ENCODE measurements at regions not wholly inside any gene's neighbourhood (a gene's known extent, or its start where the extent isn't known, plus 50 kb on each side); places are given as distances from the start of the nearest gene placed in this dataset.
"Not testable (repeated sequence)": the region's sequence is repeated elsewhere in the genome, so short reads cannot be mapped to it uniquely, and the experiment has no call there.

- no peak for DNase-seq (ENCODE audit: low read depth)
Observed at GRCh38 chr3:159216311-159216710, 414.5 kb downstream of the MFSD1 start.

DNA sequence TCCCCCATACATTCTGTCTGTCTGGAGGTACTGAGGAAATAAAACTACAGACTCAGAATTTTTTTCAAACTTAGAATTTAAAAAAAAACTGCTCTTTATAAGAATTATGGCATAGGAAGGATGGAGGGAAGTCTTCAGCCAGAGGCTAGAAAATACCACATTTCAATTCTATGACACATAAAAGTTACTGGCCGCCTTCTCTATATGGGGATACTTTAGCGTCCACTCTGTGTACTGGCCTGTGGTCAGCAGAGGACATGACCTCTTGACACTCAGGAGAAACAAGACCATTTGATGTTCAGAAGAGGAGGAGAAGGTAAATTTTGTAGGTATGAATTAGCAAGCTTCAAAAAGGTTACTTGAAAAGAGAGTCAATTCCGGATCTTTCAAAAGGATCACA lies 417.4 kb downstream of the MFSD1 start:
- DNase-seq (ENCODE audit: low read depth): no peak

- no peak for DNase-seq (ENCODE audit: low read depth)
Observed at GRCh38 chr3:159221335-159221734, 419.5 kb downstream of the MFSD1 start.

GRCh38 chr3:159229116-159229680 lies 427.3 kb downstream of the MFSD1 start:
- DNase-seq (ENCODE audit: low read depth): no peak

DNA sequence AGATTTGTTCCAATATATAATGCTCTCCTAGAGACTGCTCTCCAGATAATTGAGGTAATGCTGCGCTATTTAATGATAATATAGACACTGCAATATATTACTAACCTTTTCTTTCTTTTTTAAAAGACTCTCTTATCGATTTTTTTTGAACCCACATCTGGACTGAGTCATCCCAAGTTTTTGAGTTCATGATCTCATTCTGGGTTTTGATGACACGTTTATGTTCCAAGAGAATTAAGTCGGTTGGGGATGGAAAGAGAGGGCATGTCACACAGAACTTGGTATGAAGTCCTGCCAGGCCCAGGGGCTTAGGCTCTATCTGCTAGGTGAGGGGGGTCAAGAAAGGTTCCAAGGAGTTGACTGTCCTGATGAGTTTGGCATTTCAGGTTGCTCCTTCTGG lies 431.1 kb downstream of the MFSD1 start:
- peak; percentile 26 for DNase-seq (ENCODE audit: low read depth)

DNA sequence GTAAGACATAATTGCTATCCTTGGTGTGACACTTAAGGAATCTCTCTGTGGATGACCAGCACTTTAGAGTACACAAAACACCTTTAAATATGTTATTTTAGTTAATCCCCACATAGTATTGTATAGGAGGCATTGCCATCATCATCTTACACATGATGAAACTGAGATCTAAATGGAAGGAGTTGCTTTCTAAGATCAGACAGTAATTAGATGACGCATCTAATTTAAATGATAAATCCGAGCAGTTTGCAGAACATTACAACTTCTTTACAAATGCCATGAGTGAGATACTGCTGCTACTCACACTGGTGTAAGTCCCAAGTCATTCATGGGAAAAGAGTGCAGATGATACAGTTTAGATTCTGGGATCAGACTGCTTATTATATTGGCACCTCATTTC lies 431.9 kb downstream of the MFSD1 start:
- DNase-seq (ENCODE audit: low read depth): no peak

- peak; percentile 81 for DNase-seq (ENCODE audit: low read depth)
Observed at GRCh38 chr3:159234306-159234705, 432.5 kb downstream of the MFSD1 start.

DNA sequence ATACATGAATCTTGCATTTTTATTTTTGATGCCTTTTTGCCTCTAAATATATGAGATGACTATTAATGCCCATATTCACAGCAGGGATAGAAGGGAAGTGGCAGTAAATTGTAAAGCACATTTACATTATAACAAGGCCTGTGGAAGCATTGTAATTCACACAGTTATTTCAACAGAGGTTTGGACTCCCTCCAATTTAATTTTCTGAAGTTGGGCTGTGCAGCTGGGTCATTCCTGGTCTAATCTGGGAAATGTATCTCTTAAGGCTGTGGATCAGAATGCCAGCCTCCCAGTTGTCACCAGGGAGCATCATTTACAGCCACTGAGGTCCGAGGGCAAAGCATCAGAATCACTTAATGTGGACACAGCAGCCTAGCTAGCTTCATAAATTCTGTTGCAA lies 434.5 kb downstream of the MFSD1 start:
- peak; percentile 64 for DNase-seq (ENCODE audit: low read depth)

- DNase-seq (ENCODE audit: low read depth): peak; percentile 63
Observed at GRCh38 chr3:159237226-159237625, 435.4 kb downstream of the MFSD1 start.

- DNase-seq (ENCODE audit: low read depth): peak; percentile 70
Observed at GRCh38 chr3:159238646-159239045, 436.8 kb downstream of the MFSD1 start.

DNA sequence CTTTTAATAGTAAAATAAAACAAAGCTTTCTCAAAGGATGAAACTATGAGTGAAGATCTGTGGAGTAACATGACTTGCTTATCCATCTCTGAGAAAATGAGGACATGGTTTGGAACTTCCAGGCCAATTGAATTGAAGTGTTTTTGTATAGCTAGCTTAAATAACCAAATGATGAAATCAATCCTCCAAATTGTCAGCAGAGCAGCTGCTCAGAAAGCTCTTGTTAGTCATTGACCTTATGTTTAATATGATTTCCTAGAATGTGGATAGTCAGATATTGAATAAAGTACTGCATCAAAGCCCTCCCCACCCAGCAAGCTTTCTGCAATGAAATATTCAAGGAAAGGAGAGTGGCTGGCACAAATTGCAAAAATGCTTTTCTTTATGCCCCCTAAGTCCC lies 437.2 kb downstream of the MFSD1 start:
- peak; percentile 44 for DNase-seq (ENCODE audit: low read depth)

DNA sequence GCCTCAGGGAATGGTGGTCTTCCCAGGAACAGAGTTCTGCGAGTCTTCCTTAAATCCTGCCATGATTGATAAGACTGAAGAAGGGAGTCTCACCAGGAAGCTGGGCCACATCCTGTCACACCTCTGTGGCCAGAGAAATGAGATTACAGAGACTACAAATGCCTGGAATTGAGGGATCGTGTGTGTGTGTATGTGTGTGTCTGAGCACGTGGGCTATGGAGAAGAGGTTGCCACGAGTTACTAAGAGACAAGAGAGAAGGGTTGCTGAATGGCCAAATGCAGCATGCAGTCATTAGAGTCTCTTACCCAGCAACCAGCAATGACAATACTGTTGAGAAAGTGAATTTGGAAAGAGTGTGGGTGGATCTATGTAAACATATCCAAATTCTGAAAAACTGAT lies 443.1 kb downstream of the MFSD1 start:
- DNase-seq (ENCODE audit: low read depth): no peak

- no peak for DNase-seq (ENCODE audit: low read depth)
Observed at GRCh38 chr3:159245871-159246270, 444.0 kb downstream of the MFSD1 start.

- DNase-seq (ENCODE audit: low read depth): no peak
Observed at GRCh38 chr3:159246385-159246784, 444.5 kb downstream of the MFSD1 start.

GRCh38 chr3:159249472-159250174 lies 447.8 kb downstream of the MFSD1 start:
- no peak for DNase-seq (ENCODE audit: low read depth)

- DNase-seq (ENCODE audit: low read depth): no peak
Observed at GRCh38 chr3:159250961-159251360, 449.1 kb downstream of the MFSD1 start.

DNA sequence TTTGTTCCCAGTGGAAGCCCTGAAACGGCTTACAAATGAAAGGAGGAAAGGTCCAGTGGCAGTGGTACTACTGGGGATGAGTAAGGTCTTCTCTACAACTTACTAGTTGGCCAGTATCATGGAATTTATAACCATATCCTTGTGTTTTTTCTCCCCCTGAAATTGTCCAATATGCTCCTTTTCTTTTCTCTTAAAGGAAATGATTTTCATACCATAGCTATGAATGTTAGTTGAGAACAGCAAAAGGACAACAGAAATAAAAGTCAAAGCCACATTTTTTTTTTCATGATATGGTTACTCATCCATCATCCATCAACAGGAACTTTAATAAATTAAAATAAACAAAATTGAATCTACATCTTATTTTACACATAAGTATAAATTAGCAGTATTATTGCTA lies 450.4 kb downstream of the MFSD1 start:
- DNase-seq (ENCODE audit: low read depth): peak; percentile 92

GRCh38 chr3:159252772-159253384 lies 451.0 kb downstream of the MFSD1 start:
- peak; percentile 86 for DNase-seq (ENCODE audit: low read depth)

- DNase-seq (ENCODE audit: low read depth): peak; percentile 49
Observed at GRCh38 chr3:159253860-159254259, 452.0 kb downstream of the MFSD1 start.

DNA sequence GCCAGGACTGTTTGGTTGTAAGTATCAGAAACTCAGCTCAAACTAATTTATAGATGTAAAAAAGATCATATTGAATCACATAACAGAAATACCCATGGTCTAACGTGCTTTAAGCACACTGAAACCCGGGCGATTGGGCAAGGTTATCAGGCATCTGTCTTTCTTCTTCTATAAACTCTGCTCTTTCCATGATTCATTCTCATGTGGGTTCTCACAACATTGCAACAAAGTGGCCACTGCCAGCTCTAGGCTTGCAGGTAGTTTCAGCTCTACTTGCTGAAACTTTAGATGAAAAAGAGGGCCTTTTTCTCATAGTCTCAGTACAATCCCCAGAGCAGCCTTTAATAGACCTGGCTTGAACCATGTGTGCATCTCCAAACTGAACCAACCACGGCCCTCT lies 456.1 kb downstream of the MFSD1 start:
- DNase-seq (ENCODE audit: low read depth): no peak

- DNase-seq (ENCODE audit: low read depth): no peak
Observed at GRCh38 chr3:159258934-159259333, 457.1 kb downstream of the MFSD1 start.

DNA sequence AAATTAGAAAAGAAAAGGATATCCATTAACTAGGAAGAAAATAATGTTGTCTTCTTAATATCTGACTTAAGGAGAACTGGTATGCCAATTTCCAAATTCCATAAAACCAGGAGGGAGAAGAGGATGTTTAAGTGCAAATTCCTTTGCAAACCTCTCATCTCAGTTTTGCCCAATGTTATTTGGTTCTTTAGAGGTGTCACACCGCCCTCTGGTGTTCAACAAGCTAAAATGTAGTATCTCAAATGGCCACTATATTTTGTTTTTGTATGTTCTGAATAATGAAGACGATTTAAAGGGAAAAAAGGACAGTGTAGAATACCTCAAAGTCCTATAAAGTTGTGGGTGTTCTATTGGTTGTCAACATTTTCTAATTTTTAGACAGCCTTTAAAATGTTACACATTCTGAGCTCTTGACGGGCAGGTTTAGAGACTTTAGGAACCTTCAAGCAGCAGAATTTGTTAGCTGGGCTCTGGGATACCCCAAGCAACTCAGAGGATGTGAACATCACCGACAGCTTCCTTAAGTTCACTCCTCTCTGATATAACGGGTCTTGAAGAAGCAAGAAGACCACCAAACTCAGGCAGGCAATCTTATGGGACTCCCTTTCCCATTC lies 458.3 kb downstream of the MFSD1 start:
- peak; percentile 72 for DNase-seq (ENCODE audit: low read depth)

DNA sequence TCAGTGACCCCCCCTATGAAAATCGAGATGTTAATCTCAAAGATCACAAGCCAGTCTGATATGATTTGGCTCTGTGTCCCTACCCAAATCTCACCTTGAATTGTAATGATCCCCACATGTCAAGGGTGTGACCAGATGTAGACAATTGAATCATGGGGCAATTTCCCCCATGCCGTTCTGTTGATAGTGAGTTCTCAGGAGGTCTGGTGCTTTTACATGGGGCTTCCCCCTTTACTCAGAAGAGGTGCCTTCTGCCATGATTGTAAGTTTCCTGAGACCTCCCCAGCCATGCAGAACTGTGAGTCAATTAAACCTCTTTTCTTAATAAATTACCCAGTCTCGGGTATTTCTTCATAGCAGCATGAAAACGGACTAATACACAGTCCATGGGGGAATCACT lies 459.5 kb downstream of the MFSD1 start:
- DNase-seq (ENCODE audit: low read depth): not testable (repeated sequence)
